ENCODE measurements at regions not wholly inside any gene's neighbourhood (a gene's known extent, or its start where the extent isn't known, plus 50 kb on each side); places are given as distances from the start of the nearest gene placed in this dataset.

DNA sequence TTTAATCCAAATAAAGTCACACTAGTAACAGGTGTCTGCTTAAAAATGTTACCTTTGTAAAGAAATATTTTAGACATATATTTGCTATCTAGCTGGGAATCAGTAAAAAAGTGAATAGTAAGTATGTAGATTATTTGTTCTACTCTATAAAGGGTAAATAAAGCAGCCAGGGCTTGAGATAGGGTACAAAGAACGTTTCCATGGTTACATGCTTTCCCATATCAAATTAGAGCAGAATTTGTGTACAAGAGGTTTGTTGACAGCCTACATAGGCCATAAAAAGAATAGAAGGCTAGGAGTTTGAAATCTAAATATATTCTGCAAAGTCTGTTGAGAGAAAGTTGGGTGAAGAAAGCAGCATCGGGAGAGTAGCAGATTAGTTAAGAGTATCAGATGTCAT is 160.9 kb upstream of the POU5F2 start:
- no peak overlapping the region for H3K27ac ChIP-seq
- no peaks in the 10 kb centered on the region for H3K36me3 ChIP-seq
- H3K4me3 ChIP-seq: no peak overlapping the region
- TF ChIP-seq POLR2A (IDR thresholded peaks at IDR 0.05) (no peak), POLR2AphosphoS5 (IDR thresholded peaks at IDR 0.05; ENCODE audit: insufficient read depth in 1 of 2, low read depth in 1 of 2) (no peak)
- TF ChIP-seq, protein P1, sequence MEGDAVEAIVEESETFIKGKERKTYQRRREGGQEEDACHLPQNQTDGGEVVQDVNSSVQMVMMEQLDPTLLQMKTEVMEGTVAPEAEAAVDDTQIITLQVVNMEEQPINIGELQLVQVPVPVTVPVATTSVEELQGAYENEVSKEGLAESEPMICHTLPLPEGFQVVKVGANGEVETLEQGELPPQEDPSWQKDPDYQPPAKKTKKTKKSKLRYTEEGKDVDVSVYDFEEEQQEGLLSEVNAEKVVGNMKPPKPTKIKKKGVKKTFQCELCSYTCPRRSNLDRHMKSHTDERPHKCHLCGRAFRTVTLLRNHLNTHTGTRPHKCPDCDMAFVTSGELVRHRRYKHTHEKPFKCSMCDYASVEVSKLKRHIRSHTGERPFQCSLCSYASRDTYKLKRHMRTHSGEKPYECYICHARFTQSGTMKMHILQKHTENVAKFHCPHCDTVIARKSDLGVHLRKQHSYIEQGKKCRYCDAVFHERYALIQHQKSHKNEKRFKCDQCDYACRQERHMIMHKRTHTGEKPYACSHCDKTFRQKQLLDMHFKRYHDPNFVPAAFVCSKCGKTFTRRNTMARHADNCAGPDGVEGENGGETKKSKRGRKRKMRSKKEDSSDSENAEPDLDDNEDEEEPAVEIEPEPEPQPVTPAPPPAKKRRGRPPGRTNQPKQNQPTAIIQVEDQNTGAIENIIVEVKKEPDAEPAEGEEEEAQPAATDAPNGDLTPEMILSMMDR (IDR thresholded peaks at IDR 0.05): no peak
- intact Hi-C loops (cut with DNase I): no loop called here
- no peaks in the 10 kb centered on the region for H3K27me3 ChIP-seq
- DNase-seq (ENCODE audit: extremely low spot score in 2 of 2): no peak
- no peaks in the 10 kb centered on the region for H3K9me3 ChIP-seq
- no peaks in the 10 kb centered on the region for H3K4me1 ChIP-seq

DNA sequence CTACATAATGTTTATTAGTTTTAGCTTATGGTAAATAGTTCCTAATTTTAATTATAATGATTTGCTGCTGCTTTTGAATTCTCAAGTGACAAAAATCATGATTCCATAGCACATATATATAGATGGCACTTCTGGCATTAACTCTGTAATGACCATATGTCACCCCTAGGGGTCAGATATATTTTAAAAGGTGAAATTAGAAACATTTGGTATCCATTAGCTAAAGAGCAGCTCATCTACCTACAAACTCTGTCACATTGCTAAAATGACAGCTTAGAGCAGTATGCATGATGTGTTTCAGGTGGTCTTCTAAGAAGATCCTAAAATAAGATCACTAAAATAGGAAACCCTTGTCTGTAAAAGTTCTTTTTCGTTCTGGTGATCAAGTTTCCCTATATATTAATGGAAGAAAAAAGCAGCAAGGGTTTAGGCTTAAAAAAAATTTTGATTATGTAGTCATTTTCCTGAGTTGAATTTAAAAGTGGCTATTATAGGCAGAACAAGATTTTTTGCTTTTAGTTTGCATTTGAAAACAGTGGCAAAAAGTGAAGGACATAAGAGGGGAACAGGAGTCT is 157.7 kb upstream of the POU5F2 start:
- DNase-seq (ENCODE audit: extremely low spot score in 2 of 2): no peak
- no peaks in the 10 kb centered on the region for H3K27me3 ChIP-seq
- H3K4me1 ChIP-seq: no peaks in the 10 kb centered on the region
- intact Hi-C loops (cut with DNase I): no loop called here
- no peaks in the 10 kb centered on the region for H3K36me3 ChIP-seq
- no peak overlapping the region for H3K4me3 ChIP-seq
- H3K27ac ChIP-seq: no peak overlapping the region
- no peak for TF ChIP-seq POLR2AphosphoS5 (IDR thresholded peaks at IDR 0.05; ENCODE audit: insufficient read depth in 1 of 2, low read depth in 1 of 2)
- no peak for TF ChIP-seq POLR2A (IDR thresholded peaks at IDR 0.05)
- TF ChIP-seq, protein P1 (IDR thresholded peaks at IDR 0.05): peak in 1 of 3 experiments; percentile 12
- H3K9me3 ChIP-seq: no peaks in the 10 kb centered on the region

DNA sequence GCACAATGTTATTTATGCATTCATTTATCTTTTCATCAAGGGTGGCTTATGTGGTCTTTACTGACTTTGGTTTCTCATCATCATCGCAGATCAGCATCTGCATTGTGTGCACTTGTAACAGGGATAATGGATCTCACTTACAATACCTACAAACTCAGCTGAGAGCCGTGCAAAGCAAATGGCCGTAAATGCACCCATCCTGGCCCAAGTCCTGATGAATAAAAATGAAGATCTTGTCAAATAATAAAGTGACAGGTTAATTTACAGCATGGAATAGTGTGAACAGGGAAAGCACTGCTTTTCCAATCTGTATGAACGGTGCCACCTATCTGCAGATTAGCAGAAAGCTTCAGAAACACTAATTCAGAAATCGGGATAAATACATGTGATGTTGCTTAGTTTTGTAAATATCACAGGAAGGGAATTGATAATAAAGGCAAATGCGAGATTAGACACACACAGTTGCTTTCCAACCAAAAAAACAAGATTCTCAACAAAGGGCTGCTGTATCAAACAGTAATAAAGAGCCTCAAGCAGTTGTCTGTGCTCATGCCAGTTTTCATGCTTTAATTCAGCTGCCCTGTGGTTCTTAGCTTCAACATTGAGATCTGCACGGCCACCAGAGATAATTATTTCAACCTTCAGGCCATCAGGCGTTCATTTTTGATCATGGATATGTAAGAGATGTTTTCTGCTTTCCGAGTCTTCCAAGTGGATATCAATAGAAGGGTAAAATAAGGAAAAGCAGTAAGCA is 153.4 kb upstream of the POU5F2 start:
- intact Hi-C loops (cut with DNase I): no loop called here

DNA sequence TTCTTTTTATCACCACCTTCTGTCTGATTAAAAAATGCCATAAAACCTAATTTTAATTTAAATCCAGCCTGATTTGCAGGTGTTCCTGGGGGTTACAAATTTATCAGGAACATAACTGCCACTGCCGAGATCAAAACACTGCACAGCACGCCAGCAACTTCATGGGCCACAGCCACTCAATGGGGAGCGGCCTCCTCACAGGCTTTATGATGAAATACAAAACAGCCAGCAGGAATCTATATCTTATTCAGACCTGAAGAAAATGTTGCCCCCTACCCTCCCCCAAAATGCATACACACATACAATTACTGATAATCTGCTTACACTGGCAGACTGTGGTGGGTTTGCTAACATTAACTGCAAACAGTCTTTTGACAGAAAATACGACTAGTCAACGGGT is 151.7 kb upstream of the POU5F2 start:
- TF ChIP-seq, protein P1 (IDR thresholded peaks at IDR 0.05): no peak
- TF ChIP-seq POLR2AphosphoS5 (IDR thresholded peaks at IDR 0.05; ENCODE audit: insufficient read depth in 1 of 2, low read depth in 1 of 2): no peak
- no peak for TF ChIP-seq POLR2A (IDR thresholded peaks at IDR 0.05)
- no peaks in the 10 kb centered on the region for H3K27me3 ChIP-seq
- H3K9me3 ChIP-seq: no peaks in the 10 kb centered on the region
- no peak for DNase-seq (ENCODE audit: extremely low spot score in 2 of 2)
- intact Hi-C loops (cut with DNase I): no loop called here
- no peaks in the 10 kb centered on the region for H3K4me1 ChIP-seq
- no peak overlapping the region for H3K4me3 ChIP-seq
- no peak overlapping the region for H3K27ac ChIP-seq
- no peaks in the 10 kb centered on the region for H3K36me3 ChIP-seq

More for the DNA sequence above, 153.4 kb upstream of the POU5F2 start:
- Histone ChIP-seq H3K36me3 (no peaks in the 10 kb centered on the region), H3K27me3 (no peaks in the 10 kb centered on the region), H3K27ac (no peak overlapping the region), H3K9me3 (no peaks in the 10 kb centered on the region), H3K4me1 (no peaks in the 10 kb centered on the region), H3K4me3 (no peak overlapping the region)
- DNase-seq (ENCODE audit: extremely low spot score in 2 of 2): no peak
- TF ChIP-seq, protein P1 (IDR thresholded peaks at IDR 0.05): peak in 1 of 3 experiments; percentile 19
- TF ChIP-seq POLR2AphosphoS5 (IDR thresholded peaks at IDR 0.05; ENCODE audit: insufficient read depth in 1 of 2, low read depth in 1 of 2): no peak

DNA sequence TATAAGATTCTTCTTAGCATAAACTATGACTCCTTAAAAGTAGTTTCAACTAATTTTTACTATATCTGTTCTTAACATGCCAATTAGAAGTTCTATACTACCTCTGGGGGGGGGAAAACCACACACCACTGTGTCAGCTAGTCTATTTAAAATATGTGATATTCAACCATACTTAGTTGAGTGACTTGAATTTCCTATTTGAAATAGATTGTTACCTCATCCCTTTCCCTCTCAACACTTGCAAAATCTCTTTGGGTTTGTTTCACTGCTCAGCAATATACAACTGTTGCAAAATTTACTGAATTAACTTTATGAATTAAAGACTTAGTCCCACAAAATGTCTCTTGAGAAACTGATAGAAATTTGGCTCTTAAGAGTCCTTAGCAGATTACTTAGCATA is 151.1 kb upstream of the POU5F2 start:
- Histone ChIP-seq H3K9me3 (no peaks in the 10 kb centered on the region), H3K36me3 (no peaks in the 10 kb centered on the region), H3K27ac (no peak overlapping the region), H3K4me1 (no peaks in the 10 kb centered on the region), H3K4me3 (no peak overlapping the region), H3K27me3 (no peaks in the 10 kb centered on the region)
- no peak for TF ChIP-seq POLR2A (IDR thresholded peaks at IDR 0.05)
- no peak for TF ChIP-seq POLR2AphosphoS5 (IDR thresholded peaks at IDR 0.05; ENCODE audit: insufficient read depth in 1 of 2, low read depth in 1 of 2)
- TF ChIP-seq, protein P1 (IDR thresholded peaks at IDR 0.05): no peak
- intact Hi-C loops (cut with DNase I): no loop called here
- DNase-seq (ENCODE audit: extremely low spot score in 2 of 2): no peak
